PC-9 (cell line): ENCODE measurements at regions not wholly inside any gene's neighbourhood (a gene's known extent, or its start where the extent isn't known, plus 50 kb on each side); places are given as distances from the start of the nearest gene placed in this dataset.
A peak's percentile ranks its signal among the peaks of the same experiment; 100 is the strongest.

Experiments used
- BruUV-seq: library from RNA; stranded (reverse); fragments of 400-500 nt; replicated peaks from 2 replicates; lab custom pipeline; 2021; lab: Mats Ljungman, UMichigan
- CTCF ChIA-PET: fragments of 300-600 bp; sonication (Branson Sonifier 250); formaldehyde crosslinking; loops from one replicate; lab custom pipeline; 2022; ENCODE audit warnings: antibody characterized with exemption; lab: Charles Lee
- POLR2A ChIA-PET: fragments of 300-600 bp; sonication (Branson Sonifier 250); formaldehyde crosslinking; loops from one replicate; lab custom pipeline; 2022; ENCODE audit warnings: antibody characterized with exemption; ENCODE audit not compliant: unreplicated experiment; lab: Charles Lee
- DNase-seq, 2 experiments: peaks; one replicate each; pipeline versions ENCODE4 v3.0.0 to v3.0.0-alpha.2; 2015 to 2022; ENCODE audit warnings: mixed read lengths in 1 of 2
- H2AFZ ChIP-seq: fragments of 200-600 bp; sonication (generic); 2 replicates; pipeline ENCODE4 v1.8.1; 2017; ENCODE audit warnings: antibody characterized with exemption
- H3F3A ChIP-seq: fragments of 200-600 bp; sonication (generic); 2 replicates; pipeline ENCODE4 v1.8.1; 2017; ENCODE audit warnings: antibody characterized with exemption, mild to moderate bottlenecking, low read depth; ENCODE audit not compliant: insufficient read depth
- H3K27ac ChIP-seq: fragments of 200-600 bp; sonication (generic); 2 replicates; pipeline ENCODE4 v1.6.1; 2016; ENCODE audit warnings: mixed run types
- H3K27me3 ChIP-seq: fragments of 200-600 bp; sonication (generic); 2 replicates; pipeline ENCODE4 v1.6.1; 2016; ENCODE audit warnings: low read depth, mixed run types; ENCODE audit not compliant: insufficient read depth
- H3K36me3 ChIP-seq: fragments of 200-600 bp; sonication (generic); 2 replicates; pipeline ENCODE4 v1.6.1; 2016; ENCODE audit warnings: low read depth, mixed run types
- H3K4me1 ChIP-seq: fragments of 200-600 bp; sonication (generic); replicated peaks from 2 replicates; pipeline ENCODE4 v1.6.1; 2016; ENCODE audit warnings: mixed run types; ENCODE audit not compliant: insufficient read depth
- H3K4me2 ChIP-seq: fragments of 200-600 bp; sonication (generic); 2 replicates; pipeline ENCODE4 v1.6.1; 2017; ENCODE audit warnings: mixed run types
- H3K4me3 ChIP-seq: fragments of 200-600 bp; sonication (generic); 2 replicates; pipeline ENCODE4 v1.6.1; 2016; ENCODE audit warnings: mixed run types
- H3K79me2 ChIP-seq: fragments of 200-600 bp; sonication (generic); 2 replicates; pipeline ENCODE4 v1.6.1; 2017; ENCODE audit warnings: low read depth, mixed run types
- H3K9me2 ChIP-seq: fragments of 200-600 bp; sonication (generic); 2 replicates; pipeline ENCODE4 v1.8.1; 2017; ENCODE audit warnings: mild to moderate bottlenecking; ENCODE audit not compliant: insufficient read depth
- H3K9me3 ChIP-seq: fragments of 200-600 bp; sonication (generic); 2 replicates; pipeline ENCODE4 v1.8.1; 2016; ENCODE audit warnings: low read depth; ENCODE audit not compliant: insufficient read depth
- H4K20me1 ChIP-seq: fragments of 200-600 bp; sonication (generic); 2 replicates; pipeline ENCODE4 v1.8.1; 2017; ENCODE audit not compliant: insufficient read depth
- EZH2 ChIP-seq: fragments of 200-600 bp; sonication (generic); IDR thresholded peaks from 2 replicates; pipeline ENCODE4 v1.8.0; 2017; ENCODE audit warnings: antibody characterized with exemption, low read depth
- intact Hi-C: fragments of 100-400 bp; cut with micrococcal nuclease; formaldehyde crosslinking; loops from one replicate; pipeline ENCODE4 v1.10.0; 2022; ENCODE audit not compliant: unreplicated experiment
- TF ChIP-seq, protein P1 (sequence below): fragments of 200-600 bp; sonication (generic); conservative IDR thresholded peaks from 2 replicates; pipeline ENCODE4 v1.6.1; 2017; ENCODE audit warnings: mixed run types, antibody characterized with exemption, mild to moderate bottlenecking, moderate library complexity

DNA sequence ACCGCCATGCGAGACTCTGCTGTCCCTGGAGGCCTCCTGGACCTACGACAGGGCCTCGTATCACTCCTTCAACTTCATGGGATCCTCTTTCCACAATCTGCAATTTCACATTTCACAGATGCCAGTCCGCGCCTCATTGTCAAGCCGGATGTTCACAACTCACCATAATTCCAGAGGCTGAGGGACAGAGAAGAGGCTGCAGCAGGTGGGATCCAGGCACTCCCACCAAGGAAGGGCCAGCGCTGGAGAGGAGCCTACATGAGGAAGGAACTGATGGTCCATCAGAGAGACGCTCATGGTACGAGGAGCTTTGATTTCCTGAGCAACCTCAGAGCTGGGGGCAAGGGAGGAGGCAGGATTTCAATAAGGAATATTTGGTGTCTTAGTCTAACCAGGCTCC is 495.0 kb downstream of the BRD1 start:
- H4K20me1 ChIP-seq, result no peaks in the 10 kb centered on the region
- peaks cover 100% of the 10 kb centered on the region for H3K27me3 ChIP-seq
- no peak; the same call in 1 of the 2 replicates for TF ChIP-seq EZH2
- TF ChIP-seq, protein P1, sequence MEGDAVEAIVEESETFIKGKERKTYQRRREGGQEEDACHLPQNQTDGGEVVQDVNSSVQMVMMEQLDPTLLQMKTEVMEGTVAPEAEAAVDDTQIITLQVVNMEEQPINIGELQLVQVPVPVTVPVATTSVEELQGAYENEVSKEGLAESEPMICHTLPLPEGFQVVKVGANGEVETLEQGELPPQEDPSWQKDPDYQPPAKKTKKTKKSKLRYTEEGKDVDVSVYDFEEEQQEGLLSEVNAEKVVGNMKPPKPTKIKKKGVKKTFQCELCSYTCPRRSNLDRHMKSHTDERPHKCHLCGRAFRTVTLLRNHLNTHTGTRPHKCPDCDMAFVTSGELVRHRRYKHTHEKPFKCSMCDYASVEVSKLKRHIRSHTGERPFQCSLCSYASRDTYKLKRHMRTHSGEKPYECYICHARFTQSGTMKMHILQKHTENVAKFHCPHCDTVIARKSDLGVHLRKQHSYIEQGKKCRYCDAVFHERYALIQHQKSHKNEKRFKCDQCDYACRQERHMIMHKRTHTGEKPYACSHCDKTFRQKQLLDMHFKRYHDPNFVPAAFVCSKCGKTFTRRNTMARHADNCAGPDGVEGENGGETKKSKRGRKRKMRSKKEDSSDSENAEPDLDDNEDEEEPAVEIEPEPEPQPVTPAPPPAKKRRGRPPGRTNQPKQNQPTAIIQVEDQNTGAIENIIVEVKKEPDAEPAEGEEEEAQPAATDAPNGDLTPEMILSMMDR, result no peak
- H3K9me2 ChIP-seq, result no peaks in the 10 kb centered on the region
- no peak overlapping the region for H3K4me2 ChIP-seq
- H3K79me2 ChIP-seq, result no peaks in the 10 kb centered on the region
- no TSS peak for BruUV-seq
- no peak overlapping the region for H2AFZ ChIP-seq
- no peak for DNase-seq
- H3K4me1 ChIP-seq, result no peaks in the 10 kb centered on the region
- H3K27ac ChIP-seq, result no peak overlapping the region
- H3K9me3 ChIP-seq, result no peaks in the 10 kb centered on the region
- ChIA-PET CTCF (no interaction called here), POLR2A (no interaction called here)
- no peak overlapping the region for H3K4me3 ChIP-seq
- no peaks in the 10 kb centered on the region for H3F3A ChIP-seq
- H3K36me3 ChIP-seq, result no peaks in the 10 kb centered on the region
- intact Hi-C loops, result no loop called here

- no peaks in the 10 kb centered on the region for H3K36me3 ChIP-seq
- H3K27me3 ChIP-seq, result peaks cover 100% of the 10 kb centered on the region
- H3K9me2 ChIP-seq, result no peaks in the 10 kb centered on the region
- no peaks in the 10 kb centered on the region for H4K20me1 ChIP-seq
- no TSS peak for BruUV-seq
- H3K4me2 ChIP-seq, result no peak overlapping the region
- no peak overlapping the region for H2AFZ ChIP-seq
- ChIA-PET CTCF (no interaction called here), POLR2A (no interaction called here)
- no peaks in the 10 kb centered on the region for H3F3A ChIP-seq
- H3K9me3 ChIP-seq, result no peaks in the 10 kb centered on the region
- intact Hi-C loops, result no loop called here
- H3K4me1 ChIP-seq, result no peaks in the 10 kb centered on the region
- no peak for TF ChIP-seq EZH2
- TF ChIP-seq, protein P1, result no peak
- no peak overlapping the region for H3K27ac ChIP-seq
- no peak overlapping the region for H3K4me3 ChIP-seq
- DNase-seq, result no peak
- no peaks in the 10 kb centered on the region for H3K79me2 ChIP-seq
These were observed 495.8 kb downstream of the BRD1 start for GRCh38 chr22:49331878-49332277.

DNA sequence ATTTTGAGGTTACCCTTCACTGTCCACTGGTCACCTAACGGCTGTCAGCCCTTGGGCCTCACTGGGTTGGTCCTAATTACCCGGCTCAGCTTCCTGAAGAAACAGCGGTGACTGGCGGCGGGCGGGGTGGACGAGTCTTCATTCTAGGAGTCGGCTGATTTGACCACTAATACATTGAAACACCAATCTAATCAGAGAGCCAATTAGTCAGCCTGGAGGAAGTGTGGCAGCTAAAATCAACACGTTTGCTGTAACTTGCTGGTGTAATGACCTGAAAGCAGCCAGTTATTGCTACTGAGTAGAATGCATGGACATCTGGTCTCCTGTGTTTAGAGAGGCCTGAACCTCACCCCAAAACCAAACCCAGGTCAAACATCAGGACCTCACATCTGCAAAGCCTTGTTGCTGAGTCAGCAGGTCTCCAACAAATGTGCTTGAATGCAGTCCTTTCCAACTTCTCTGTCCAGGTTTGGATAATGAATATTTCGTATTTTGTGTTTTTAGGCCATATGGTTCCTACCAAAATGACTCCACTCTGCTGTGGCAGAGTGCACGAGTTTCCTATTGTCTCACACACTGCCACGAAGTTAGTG is 496.4 kb downstream of the BRD1 start:
- H3K4me3 ChIP-seq, result no peak overlapping the region
- intact Hi-C loops, result no loop called here
- no peaks in the 10 kb centered on the region for H3F3A ChIP-seq
- H3K36me3 ChIP-seq, result no peaks in the 10 kb centered on the region
- ChIA-PET CTCF (no interaction called here), POLR2A (no interaction called here)
- H3K9me3 ChIP-seq, result no peaks in the 10 kb centered on the region
- H3K4me2 ChIP-seq, result no peak overlapping the region
- H3K9me2 ChIP-seq, result no peaks in the 10 kb centered on the region
- no TSS peak for BruUV-seq
- H3K27me3 ChIP-seq, result peaks cover 100% of the 10 kb centered on the region
- no peaks in the 10 kb centered on the region for H3K79me2 ChIP-seq
- H3K27ac ChIP-seq, result no peak overlapping the region
- no peak for DNase-seq
- no peak overlapping the region for H2AFZ ChIP-seq
- H4K20me1 ChIP-seq, result no peaks in the 10 kb centered on the region
- TF ChIP-seq, protein P1, result no peak
- TF ChIP-seq EZH2, result peak; percentile 18; the same call in 1 of the 2 replicates
- no peaks in the 10 kb centered on the region for H3K4me1 ChIP-seq
